NCI-H187 treated with DMSO at 0.1 percent for 48 hours (cell line): ENCODE measurements at regions not wholly inside any gene's neighbourhood (a gene's known extent, or its start where the extent isn't known, plus 50 kb on each side); places are given as distances from the start of the nearest gene placed in this dataset.

Experiments used
- DNase-seq: peaks from one replicate; lab custom pipeline; 2025; lab: John Stamatoyannopoulos, UW

DNA sequence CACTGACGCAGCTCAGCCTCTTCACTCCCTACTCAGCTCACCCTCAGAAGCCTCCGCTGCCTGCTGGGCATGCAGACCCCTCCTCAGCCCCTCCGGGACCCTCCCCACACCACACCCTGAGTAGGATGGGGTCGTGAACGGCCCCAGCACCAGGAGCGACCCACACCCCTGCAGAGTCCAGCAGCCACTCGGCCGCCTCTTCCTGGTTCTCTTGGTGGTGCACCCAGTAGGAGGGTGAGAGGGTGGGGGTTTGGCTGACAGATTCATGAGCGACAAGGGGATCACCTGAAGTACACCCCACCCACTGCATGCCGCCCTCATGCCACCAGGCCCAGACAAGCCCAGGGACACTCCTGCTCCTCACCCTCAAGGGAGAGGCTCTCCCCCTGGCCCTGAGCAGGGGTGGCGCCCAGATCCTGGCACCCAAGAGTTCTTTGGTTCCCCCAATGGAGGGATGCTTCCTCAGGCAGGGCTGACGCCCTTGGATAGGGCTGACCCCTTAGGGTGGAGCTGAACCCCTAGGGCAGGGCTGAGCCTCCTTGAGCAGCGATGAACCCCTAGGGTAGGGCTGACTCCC lies 76.6 kb upstream of the GPC1 start:
- DNase-seq, result no peak

DNA sequence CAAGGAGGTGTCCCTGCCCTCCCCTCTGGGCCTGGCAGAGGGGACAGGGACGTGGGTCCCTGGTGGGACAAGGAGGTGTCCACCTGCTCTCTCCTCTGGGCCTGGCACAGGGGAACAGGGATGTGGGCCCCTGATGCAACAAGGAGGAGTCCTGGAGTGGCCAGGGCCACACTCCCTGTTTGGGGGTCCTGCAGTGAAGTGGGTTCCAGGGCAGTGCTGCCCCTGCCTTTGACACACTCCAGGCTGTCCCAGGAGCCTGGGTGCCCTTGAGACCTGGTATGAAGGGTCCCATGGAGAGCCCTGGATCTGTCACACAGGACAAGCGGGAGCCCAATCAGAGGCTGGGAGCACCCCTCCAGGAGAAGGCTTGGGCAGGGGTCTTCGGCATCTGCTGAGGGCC lies 75.8 kb upstream of the GPC1 start:
- no peak for DNase-seq

DNA sequence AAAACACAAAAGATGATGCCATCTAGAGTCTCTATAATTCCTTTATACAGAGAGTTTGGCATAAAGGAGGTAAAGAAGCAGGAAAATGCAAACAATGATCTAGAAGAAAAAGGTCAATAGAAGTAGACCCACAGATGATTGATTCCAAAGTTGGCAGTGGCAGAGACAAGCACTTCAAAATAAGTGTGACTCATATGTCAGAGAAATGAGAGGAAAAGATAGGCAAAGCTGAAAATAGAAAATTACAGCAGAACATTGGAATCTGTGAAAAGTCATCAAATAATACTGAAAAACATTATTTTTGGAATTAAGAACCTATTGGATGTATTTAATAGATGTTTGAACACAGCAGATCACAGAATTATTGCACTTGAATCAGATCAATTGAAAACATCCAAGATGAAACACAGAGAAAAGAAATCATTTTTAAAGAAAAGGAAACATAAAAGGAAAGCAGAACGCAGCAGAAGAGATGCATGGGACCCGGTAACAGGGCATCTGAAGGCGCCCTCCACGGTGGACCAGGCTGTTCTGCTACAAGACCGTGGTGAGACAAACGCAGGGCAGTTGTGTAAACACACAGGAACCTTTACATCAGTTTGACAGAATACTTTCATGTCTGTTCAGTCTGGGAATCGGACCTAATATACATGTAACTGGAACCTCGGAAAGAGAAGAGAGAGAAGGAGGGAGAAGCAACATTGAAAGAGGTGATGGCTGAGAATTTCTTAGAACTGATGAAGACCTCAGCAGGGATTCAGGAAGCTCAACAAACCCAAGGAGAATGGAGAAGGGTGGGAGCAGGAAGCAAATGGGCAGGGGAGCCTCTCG lies 74.6 kb upstream of the GPC1 start:
- no peak for DNase-seq

DNA sequence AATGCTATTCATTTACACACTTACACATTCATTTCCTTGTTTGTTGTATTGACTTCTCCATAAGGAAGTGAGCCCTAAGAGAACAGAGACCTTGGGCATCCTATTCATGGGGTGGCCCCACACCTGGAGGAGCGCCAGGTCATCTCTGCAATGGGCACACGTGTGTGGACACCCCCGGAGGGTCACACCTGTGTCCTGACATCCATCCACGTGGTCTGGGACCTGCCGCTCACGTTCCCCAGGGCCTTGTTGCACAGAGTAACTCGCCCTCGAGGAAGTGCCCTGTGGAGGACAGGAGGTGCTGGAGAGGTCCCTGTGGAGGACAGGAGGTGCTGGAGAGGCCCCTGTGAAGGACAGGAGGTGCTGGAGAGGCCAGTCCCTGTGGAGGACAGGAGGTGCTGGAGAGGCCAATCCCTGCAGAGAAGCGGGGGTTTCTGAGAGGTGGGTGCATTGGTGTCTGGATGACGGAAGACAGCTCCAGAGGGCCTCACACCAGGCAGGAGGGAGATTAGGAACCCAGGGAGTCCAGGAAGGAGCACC lies 73.2 kb upstream of the GPC1 start:
- DNase-seq, result no peak

DNA sequence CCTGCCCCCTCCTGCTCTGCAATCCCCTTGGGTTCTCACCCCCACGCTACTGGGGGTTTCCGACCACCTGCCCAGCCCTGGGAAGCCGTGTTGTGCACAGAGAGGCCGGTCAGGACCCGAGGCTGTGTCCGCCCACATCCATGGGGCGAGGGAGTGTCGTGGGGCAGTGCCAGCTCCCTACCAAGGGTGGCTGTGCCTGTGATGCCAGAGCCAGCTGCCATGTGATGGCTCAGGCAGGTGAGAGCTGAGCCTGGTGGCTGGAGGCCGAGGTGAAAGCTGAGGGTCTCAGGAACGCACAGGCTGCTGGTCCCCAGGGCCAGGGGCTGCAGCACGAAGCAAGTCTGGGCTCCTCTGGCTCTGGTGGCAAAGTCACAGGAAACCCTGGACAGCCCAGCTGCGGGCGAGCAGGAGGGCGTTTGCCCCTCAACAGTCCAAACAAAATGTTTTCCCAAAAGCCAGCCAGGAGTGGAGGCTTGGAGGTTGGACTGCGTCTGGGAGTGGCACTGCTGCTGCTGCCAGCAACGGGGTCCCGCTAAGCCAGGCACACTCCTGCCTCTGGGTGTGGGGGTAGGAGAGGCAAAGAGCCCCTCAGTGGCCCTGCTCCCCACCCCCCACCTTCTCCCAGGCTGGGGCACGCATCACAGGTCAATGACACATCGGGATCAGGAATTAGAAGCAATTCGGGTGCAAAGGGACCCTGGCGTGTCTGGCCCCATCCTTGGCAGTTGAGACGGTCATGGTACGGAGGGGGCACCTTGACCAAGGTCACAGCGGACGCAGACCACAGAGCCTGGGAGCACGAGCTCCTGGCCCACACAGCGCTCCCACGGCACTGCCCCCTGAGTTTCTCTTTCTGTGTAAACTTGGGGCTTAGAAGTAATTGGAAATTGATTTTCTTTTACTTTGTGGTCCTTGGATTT lies 72.4 kb upstream of the GPC1 start:
- DNase-seq, result no peak

DNA sequence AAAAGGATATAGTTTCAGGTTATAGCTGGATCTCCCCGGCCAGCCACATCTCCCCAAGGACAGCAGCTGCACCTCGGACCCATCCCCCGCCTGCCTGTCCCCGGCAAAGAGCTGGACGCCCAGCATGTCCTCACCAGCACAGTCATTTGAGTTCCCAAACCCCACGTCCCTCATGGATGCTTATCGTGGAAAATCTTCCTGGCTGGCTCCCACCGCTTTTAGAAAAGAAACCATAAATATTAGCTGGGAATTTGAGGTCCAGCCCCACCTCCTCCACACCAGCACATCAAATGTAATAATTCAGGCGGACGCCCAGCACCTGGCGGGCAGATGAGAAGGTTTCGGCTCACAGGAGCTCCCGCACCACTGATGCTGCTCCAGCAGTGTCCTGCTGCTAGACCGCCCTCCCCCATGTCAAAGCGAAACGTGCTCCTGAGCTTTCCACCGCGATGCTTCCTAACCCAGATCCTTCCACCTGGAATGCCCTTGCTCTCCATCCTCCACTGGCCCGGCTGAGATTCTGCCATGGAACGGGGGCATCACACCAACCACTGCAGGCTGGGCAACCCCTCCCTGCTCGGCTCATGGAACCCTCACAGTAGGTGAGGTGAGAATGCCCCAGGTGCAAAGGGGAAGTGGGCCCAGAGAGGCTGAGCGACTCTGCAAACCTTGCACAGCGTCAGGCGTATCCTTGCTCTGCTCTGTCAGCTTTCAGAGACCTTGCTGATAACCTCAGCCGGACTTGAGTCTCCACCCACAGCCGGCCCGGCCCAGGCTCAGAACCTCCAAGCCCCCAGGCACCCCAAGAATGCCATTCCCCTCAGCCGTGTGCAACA lies 71.5 kb upstream of the GPC1 start:
- no peak for DNase-seq

DNA sequence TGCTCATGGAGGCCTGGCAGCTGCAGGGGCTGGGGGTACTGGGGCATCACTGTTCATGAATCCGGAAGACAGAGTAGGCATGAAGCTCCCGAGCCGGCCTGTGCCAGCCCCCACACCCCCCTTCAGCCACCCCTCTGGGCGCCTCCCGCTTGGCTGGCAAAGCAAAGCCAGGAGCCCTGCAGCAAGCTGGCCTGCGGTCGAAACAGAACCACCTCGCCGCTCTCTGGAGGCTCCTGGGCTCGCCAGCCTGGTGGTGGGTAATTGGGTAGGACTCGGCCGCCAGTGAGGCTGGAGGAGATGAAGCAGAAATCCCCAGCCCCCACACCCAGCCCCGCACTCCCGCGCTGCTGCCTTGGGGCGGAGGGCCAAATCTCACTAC lies 70.9 kb upstream of the GPC1 start:
- DNase-seq, result no peak

DNA sequence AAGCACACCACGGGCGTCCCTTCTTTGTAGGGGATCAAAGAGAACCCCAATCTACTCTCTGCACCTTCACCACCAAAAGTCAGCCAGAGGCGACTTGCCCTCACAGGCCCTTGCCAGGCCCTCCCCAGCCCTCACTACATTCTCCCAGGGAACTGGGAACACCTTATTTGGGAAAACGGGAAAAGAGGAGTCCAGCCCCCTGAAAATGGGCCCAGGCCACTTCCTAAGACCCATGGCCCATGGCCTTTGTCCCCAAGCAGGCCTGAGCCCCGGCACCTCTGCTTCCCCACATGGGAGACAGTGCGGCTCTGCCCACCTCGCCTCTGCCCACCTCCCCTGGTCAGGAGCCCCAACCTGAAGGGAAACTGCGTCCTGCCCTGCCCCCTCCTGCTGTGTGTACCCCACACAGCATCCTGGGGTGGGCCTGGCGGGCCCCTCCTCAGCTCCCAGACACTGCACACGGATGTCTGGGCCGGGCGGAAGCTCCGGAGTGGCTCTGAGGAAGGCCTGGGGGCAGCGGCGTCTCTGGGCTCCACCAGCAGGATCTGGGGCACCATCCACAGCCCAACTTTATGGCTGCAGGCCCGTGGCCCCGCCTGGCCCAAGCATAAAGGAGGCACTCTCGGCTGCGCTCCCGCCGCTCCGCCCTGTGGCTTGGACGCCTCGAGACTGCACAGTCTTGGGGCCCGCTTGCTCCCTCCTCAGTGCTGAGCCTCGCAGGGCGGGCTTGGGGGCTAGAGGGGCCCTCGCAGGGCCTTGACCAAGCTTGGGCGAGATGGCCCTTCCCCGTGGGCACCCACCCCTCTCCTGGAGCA lies 70.3 kb upstream of the GPC1 start:
- no peak for DNase-seq

DNA sequence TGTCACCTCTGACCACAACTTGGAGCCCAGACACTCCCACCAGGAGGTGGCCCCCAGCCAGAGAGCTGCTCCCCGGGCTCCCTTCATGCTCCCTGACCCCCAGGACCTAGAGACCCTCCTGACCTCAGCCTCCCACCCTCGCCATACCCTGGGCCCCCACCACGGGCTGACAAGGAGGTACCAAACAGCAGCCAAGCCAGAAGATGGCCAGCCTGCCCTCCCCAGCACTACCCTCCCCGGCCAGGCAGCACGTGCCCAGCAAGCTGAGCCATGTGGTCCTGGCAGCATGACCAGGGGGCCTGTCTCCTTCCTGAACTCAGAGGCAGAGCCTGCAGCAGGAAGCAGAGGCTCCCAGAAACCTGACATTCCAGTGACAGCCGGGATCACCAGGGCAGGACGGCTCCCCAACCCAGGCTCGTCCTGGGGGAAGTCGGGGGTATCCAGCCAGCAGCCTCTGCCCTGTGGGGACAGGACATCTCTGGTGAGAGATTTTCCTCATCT lies 69.4 kb upstream of the GPC1 start:
- no peak for DNase-seq

DNA sequence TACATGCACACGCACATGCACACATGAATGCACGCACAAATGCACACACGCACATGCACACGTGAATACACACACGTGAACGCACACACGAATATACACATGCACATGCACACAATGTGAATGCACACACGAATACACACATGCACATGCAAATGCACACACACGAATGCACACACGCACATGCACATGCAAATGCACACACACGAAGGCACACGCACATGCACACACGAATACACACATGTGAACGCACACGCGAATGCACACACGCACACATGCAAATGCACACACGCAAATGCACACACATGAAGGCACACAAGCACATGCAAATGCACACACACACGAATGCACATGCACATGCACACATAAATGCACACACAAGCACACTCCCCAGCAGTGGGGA lies 68.6 kb upstream of the GPC1 start:
- no peak for DNase-seq

DNA sequence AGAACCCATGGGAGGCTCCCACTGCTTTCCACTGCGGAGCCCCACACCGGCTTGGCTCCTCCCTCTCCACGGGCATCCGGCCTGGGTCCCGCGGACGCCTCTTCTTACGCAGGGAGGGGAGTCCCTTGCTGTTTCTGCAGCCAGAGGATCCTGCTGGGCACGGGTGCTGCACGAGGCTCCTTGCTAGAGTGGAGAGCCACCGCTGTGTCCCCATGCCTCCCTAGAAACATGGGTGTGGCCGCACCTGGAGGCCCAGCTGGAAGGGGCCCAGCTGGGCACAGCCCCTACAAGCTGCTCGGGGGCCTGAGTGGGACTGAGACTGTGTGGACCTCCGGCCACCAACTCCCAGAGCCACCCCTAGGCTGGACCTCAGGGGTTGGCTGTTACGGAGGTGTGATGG lies 67.7 kb upstream of the GPC1 start:
- no peak for DNase-seq

DNA sequence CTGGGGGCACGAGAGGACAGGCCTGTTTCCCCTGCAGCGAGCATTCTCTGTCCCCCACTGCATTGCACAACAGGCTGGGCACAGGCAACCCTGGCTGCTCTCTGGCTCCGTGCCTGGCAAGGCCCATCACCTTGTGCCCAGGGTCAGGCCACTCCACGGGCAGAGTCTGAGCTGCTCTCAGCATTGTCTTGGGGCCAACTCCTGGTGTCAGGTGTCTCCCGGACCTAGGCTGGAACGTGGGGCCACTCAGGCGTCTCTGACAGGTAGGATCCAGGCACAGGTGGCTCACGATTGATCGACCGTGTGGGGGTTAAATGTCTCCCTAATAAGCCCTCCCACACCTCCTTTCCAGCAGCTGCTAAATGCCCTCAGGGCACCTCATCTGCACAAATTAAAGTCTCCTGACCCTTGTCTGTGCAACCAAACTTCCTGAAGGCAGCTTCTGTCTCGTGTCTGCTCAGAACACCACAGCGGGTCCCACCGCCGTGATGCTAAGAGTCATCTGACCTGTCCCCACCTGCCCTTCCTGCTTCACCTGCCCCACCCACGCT lies 66.6 kb upstream of the GPC1 start:
- no peak for DNase-seq

DNA sequence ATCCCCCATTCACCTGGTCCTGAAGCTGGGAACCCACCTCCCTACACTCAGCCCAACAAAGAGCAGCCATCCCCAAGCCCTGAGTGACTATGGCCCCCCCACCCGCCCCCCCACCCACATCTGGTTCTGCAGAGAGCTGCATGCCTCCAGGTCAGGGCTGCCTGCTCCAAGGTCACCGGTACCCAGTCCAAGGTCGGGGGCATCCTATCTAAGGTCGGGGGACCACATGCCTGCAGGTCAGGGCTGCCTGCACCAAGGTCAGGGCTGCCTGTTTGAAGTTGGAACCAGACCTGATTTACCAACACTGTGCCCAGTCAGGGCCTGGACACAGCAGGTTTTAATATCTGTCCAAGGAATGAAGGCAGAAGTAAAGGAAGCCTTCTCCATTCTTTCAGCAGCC lies 66.1 kb upstream of the GPC1 start:
- no peak for DNase-seq

DNA sequence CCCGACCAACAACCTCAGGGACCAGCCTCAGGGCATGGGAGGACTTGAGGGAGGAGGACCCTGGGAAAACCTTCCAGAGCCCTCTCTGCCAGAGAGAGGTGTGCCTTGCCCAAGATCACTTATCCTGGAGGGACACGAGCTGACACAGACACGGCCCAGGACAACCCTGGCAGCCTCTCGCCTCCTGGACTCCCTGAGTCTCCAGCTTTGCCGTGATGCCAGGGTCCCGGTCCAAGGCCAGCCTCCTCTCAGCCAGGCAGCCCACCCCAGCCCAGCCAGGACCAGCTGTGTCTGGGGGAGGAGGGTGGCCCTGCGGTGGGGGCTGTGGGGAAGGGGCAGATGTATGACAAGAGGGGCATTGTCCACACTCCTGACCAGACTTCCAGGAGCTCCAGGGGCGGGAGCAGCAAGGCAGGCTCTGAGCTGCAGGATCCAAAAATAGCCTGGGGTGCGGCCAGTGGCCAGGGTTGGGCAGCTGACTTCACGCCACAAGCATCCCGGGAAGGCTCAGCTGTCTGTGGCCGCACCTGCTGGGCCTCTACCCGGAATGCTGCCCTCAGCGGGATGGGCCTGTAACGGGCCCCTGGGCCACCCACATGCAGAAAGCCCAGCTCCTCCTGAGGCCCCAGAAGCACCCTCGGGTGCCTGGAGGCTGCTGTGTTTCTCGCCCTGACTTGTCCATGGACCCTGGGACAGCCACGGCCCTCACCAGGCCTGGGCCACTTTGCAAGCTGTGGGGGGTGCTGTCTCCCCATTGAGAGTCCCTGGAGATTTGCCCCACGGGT lies 65.5 kb upstream of the GPC1 start:
- no peak for DNase-seq

DNA sequence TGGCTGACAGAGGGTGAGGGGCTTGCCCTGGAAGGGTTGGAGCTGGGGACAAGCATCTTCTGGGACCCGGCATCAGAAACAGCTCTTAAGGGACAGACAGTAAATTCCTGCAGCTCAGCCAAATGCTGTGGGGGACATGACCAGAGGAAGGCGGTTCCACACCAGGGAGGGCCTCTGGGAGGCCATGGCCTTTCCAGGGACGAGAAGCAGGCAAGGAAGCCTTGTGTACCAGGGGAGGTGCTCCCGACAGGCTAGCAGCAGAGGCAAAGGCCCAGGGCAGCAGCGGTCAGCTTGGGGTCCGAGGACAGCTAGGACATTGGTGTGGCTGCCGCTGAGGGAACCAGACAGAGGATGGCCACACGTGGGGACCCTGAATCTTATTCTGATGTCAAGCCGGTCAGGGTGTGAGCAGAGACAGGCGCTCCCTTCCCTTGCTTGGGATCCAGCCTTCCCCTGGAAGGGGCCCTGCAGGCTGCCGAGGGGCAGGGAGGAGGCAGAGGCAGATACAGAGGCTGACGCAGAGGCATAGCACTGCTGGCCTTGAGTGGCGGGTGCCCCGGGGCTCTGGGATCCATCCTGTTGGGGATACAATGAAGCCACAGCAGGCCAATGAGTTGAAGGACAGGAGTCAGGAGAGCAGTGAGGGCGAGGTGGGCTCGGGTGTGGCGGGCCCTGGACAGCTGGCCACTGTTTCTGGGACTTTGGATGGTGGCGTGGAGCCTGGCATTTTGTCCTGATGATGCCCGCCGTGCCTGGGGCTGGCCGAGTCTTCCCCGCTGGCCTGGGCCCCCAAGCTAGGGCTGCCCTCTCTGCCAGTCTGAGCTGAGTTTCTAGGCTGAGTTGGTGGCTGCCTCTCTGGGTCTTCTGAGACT lies 64.1 kb upstream of the GPC1 start:
- no peak for DNase-seq

DNA sequence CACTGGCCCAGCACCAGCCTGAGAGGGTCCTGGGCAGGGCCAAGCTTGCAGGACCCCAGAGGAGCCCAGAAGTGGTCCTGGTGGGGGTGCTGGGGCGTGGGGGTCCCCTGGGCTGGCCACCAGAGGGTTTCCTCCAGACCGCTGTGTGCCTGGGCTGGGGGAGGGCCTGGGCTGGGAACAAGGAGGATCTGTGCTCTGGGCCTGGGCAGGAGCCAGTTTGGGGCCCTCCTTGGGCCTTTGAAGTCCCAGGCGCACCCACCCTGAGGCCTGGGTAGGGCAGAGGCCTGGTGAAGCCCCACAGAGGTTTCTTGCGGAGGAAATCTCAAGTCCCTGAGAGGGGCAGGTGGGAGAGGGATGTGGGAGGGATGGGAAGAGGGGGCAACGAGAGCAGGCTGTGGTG lies 63.4 kb upstream of the GPC1 start:
- DNase-seq, result no peak

DNA sequence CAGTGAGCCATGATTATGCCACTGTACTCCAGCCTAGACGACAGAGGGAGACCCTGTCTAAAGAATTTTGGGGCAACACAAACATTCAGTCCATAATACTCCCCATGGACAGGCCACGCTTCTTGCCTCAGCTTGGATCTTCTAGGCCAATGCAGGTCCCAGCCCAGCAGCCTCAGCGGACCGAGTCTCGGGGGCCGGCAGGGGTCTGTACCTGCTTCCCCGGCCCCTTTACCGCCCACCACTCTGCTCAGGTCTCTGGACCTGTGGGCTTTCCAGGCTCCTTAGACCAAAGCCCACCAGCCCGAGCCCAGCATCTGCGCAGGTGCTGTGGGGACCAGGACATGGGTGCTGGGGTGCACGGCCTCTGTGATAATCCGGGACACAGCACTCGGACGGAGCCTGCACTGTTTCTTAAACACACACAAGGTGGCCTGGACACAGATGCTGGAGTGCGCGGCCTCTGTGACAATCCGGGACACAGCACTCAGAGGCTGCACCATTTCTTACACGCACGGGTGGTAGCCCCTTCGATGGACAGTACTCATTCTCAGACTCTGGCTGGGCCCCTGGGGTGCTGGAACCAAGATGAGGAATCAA lies 62.1 kb upstream of the GPC1 start:
- no peak for DNase-seq
